ENCODE measurements at regions not wholly inside any gene's neighbourhood (a gene's known extent, or its start where the extent isn't known, plus 50 kb on each side); places are given as distances from the start of the nearest gene placed in this dataset.
"Not testable (repeated sequence)": the region's sequence is repeated elsewhere in the genome, so short reads cannot be mapped to it uniquely, and the experiment has no call there.

DNA sequence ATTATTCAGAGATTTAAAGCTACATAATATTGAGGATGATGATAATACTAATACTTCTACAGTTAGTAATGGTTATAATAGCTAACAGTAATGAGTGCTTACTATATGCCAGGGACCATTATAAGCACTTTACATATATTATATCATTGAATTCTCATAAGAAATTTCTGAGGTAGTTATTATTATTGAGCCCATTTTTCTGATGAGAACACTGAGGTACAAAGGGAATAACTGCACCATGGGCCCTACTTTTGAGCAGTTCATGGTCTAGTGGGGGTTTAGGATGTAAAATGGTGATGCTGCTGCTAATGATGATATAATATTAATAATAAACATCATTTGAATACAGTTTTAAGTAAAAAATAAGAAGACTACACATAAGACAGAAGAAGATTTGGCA, 64.2 kb upstream of the SPDL1 start:
- Histone ChIP-seq H3K27me3 (no peaks in the 10 kb centered on the region), H3K9me3 (no peaks in the 10 kb centered on the region), H3K27ac (no peak overlapping the region), H3K36me3 (no peaks in the 10 kb centered on the region), H3K4me3 (no peak overlapping the region), H3K4me1 (no peaks in the 10 kb centered on the region)
- no peak for DNase-seq (ENCODE audit: low spot score in 2 of 2)
- TF ChIP-seq POLR2AphosphoS5 (IDR thresholded peaks at IDR 0.05), result no peak
- TF ChIP-seq POLR2A (IDR thresholded peaks at IDR 0.05), result no peak
- TF ChIP-seq CTCF (IDR thresholded peaks at IDR 0.05), result no peak
- TF ChIP-seq EP300 (IDR thresholded peaks at IDR 0.05), result no peak

DNA sequence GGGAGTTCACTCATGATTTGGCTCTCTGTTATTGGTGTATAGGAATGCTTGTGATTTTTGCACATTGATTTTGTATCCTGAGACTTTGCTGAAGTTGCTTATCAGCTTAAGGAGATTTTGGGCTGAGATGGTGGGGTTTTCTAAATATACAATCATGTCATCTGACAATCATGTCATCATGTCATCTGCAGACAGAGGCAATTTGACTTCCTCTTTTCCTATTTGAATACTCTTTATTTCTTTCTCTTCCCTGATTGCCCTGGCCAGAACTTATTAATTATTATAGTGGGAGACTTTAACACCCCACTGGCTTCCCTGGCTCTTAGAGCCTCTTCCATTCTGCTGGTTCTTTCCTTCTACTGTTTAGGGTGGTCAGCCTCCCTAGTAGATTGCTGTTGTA, 64.8 kb upstream of the SPDL1 start:
- H3K4me3 ChIP-seq; H3K36me3 ChIP-seq; H3K27me3 ChIP-seq; H3K27ac ChIP-seq; DNase-seq (ENCODE audit: low spot score in 2 of 2); H3K9me3 ChIP-seq; H3K4me1 ChIP-seq: not testable (repeated sequence)

GRCh38 chr5:169512385-169512784, 71.2 kb upstream of the SPDL1 start:
- Histone ChIP-seq H3K4me3 (no peak overlapping the region), H3K4me1 (no peaks in the 10 kb centered on the region), H3K27ac (no peak overlapping the region), H3K9me3 (no peaks in the 10 kb centered on the region), H3K27me3 (no peaks in the 10 kb centered on the region), H3K36me3 (no peaks in the 10 kb centered on the region)
- WGBS, result 78% methylated on average over 4 of the region's 4 CpGs
- TF ChIP-seq EP300 (IDR thresholded peaks at IDR 0.05) (no peak), CTCF (IDR thresholded peaks at IDR 0.05) (no peak), POLR2A (IDR thresholded peaks at IDR 0.05) (no peak), POLR2AphosphoS5 (IDR thresholded peaks at IDR 0.05) (no peak)
- no peak for DNase-seq (ENCODE audit: low spot score in 2 of 2)

DNA sequence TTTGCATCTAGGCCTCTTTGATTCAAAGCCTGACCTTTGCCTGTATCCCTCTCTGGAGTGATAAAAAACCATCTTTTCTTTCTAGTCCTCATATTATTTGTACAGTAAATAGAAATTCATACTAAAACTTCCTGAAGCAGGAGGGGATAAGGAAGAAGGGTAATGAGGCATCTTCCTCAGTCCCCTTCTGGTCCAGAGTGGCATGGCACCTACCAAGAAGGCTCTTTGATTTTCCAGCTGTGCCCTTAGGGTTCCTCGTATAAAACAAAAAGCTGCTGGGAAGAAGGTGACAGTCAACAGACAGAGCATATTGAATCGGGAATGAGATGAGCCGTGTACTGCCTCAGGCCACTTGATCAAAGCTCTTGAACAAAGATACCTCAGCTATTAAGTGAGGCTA, 71.9 kb upstream of the SPDL1 start:
- WGBS, result 48% methylated on average over 3 of the region's 3 CpGs
- TF ChIP-seq POLR2AphosphoS5 (IDR thresholded peaks at IDR 0.05), result no peak
- TF ChIP-seq POLR2A (IDR thresholded peaks at IDR 0.05), result no peak
- no peak for TF ChIP-seq CTCF (IDR thresholded peaks at IDR 0.05)
- TF ChIP-seq EP300 (IDR thresholded peaks at IDR 0.05), result no peak
- Histone ChIP-seq H3K4me1 (no peaks in the 10 kb centered on the region), H3K27ac (no peak overlapping the region), H3K36me3 (no peaks in the 10 kb centered on the region), H3K9me3 (no peaks in the 10 kb centered on the region), H3K27me3 (no peaks in the 10 kb centered on the region), H3K4me3 (no peak overlapping the region)
- DNase-seq (ENCODE audit: low spot score in 2 of 2), result no peak

- Histone ChIP-seq H3K27ac (no peak overlapping the region), H3K36me3 (no peaks in the 10 kb centered on the region), H3K9me3 (no peaks in the 10 kb centered on the region), H3K27me3 (no peaks in the 10 kb centered on the region), H3K4me3 (no peak overlapping the region), H3K4me1 (no peaks in the 10 kb centered on the region)
- 64% methylated on average over 1 of the region's 1 CpG for WGBS
- no peak for TF ChIP-seq POLR2A (IDR thresholded peaks at IDR 0.05)
- TF ChIP-seq POLR2AphosphoS5 (IDR thresholded peaks at IDR 0.05), result no peak
- TF ChIP-seq EP300 (IDR thresholded peaks at IDR 0.05), result no peak
- TF ChIP-seq CTCF (IDR thresholded peaks at IDR 0.05), result no peak
- DNase-seq (ENCODE audit: low spot score in 2 of 2), result no peak
These were observed 76.5 kb upstream of the SPDL1 start for GRCh38 chr5:169507051-169507450.

- no peak overlapping the region for H3K4me3 ChIP-seq
- WGBS, result 71% methylated on average over 5 of the region's 5 CpGs
- no peak for DNase-seq (ENCODE audit: low spot score in 2 of 2)
- H3K4me1 ChIP-seq, result no peaks in the 10 kb centered on the region
- H3K9me3 ChIP-seq, result no peaks in the 10 kb centered on the region
- no peaks in the 10 kb centered on the region for H3K27me3 ChIP-seq
- no peak overlapping the region for H3K27ac ChIP-seq
- TF ChIP-seq POLR2A (IDR thresholded peaks at IDR 0.05), result no peak
- TF ChIP-seq CTCF (IDR thresholded peaks at IDR 0.05), result no peak
- TF ChIP-seq POLR2AphosphoS5 (IDR thresholded peaks at IDR 0.05), result no peak
- no peak for TF ChIP-seq EP300 (IDR thresholded peaks at IDR 0.05)
- no peaks in the 10 kb centered on the region for H3K36me3 ChIP-seq
These were observed 79.7 kb upstream of the SPDL1 start for GRCh38 chr5:169503886-169504285.
